ENCODE measurements at regions not wholly inside any gene's neighbourhood (a gene's known extent, or its start where the extent isn't known, plus 50 kb on each side); places are given as distances from the start of the nearest gene placed in this dataset.
A peak's percentile ranks its signal among the peaks of the same experiment; 100 is the strongest.

GRCh38 chr7:106765727-106766355 lies 99.2 kb upstream of the PIK3CG start:
- Histone ChIP-seq H3K27me3 (no peaks in the 10 kb centered on the region), H3K4me1 (no peaks in the 10 kb centered on the region), H3K4me3 (no peak overlapping the region), H3K27ac (no peak overlapping the region), H3K9me3 (no peaks in the 10 kb centered on the region), H3K36me3 (no peaks in the 10 kb centered on the region)
- WGBS, 2 donors = 88 to 94% methylated on average over 5 of the region's 5 CpGs
- no peak for DNase-seq
- intact Hi-C loops (cut with DNase I) = no loop called here
- TF ChIP-seq, protein P1, sequence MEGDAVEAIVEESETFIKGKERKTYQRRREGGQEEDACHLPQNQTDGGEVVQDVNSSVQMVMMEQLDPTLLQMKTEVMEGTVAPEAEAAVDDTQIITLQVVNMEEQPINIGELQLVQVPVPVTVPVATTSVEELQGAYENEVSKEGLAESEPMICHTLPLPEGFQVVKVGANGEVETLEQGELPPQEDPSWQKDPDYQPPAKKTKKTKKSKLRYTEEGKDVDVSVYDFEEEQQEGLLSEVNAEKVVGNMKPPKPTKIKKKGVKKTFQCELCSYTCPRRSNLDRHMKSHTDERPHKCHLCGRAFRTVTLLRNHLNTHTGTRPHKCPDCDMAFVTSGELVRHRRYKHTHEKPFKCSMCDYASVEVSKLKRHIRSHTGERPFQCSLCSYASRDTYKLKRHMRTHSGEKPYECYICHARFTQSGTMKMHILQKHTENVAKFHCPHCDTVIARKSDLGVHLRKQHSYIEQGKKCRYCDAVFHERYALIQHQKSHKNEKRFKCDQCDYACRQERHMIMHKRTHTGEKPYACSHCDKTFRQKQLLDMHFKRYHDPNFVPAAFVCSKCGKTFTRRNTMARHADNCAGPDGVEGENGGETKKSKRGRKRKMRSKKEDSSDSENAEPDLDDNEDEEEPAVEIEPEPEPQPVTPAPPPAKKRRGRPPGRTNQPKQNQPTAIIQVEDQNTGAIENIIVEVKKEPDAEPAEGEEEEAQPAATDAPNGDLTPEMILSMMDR (IDR thresholded peaks at IDR 0.05) = no peak
- no peak for ATAC-seq
- no peak for FAIRE-seq

- Histone ChIP-seq H3K36me3 (no peaks in the 10 kb centered on the region), H3K4me3 (no peak overlapping the region), H3K27me3 (no peaks in the 10 kb centered on the region), H3K9me3 (no peaks in the 10 kb centered on the region), H3K27ac (no peak overlapping the region), H3K4me1 (no peaks in the 10 kb centered on the region)
- FAIRE-seq = no peak
- WGBS, 2 donors = 42 to 48% methylated on average over 2 of the region's 2 CpGs
- no peak for DNase-seq
- TF ChIP-seq, protein P1 (IDR thresholded peaks at IDR 0.05) = no peak
- intact Hi-C loops (cut with DNase I) = no loop called here
- no peak for ATAC-seq
Observed at GRCh38 chr7:106766551-106766950, 98.5 kb upstream of the PIK3CG start.

DNA sequence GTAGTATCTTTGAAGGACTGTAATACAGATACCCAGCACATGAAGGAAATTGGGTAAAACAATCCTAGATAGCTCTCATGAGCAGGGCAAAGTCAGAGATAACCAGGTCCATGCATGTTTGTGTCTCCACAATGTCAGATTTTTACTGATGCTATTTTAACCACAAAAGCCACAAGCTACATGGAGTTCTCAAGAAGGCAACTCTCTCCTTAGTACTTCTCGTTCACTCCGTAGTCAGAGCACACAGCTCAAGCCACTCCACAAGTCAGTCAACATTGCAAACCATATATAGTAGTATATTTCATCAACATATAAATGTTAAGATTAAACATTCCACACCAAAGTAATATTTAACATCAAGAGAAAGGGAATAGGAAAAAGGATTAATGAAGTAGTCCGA lies 98.0 kb upstream of the PIK3CG start:
- Histone ChIP-seq H3K4me1 (no peaks in the 10 kb centered on the region), H3K27me3 (no peaks in the 10 kb centered on the region), H3K4me3 (no peak overlapping the region), H3K9me3 (no peaks in the 10 kb centered on the region), H3K36me3 (no peaks in the 10 kb centered on the region), H3K27ac (no peak overlapping the region)
- FAIRE-seq (no peak), ATAC-seq (no peak), DNase-seq (no peak)
- 77 to 86% methylated on average over 3 of the region's 3 CpGs for WGBS, 2 donors
- intact Hi-C loops (cut with DNase I) = no loop called here
- TF ChIP-seq, protein P1 (IDR thresholded peaks at IDR 0.05) = no peak

GRCh38 chr7:106767498-106768323 lies 97.4 kb upstream of the PIK3CG start:
- Histone ChIP-seq H3K9me3 (no peaks in the 10 kb centered on the region), H3K4me3 (no peak overlapping the region), H3K4me1 (no peaks in the 10 kb centered on the region), H3K27me3 (no peaks in the 10 kb centered on the region), H3K36me3 (no peaks in the 10 kb centered on the region), H3K27ac (no peak overlapping the region)
- DNase-seq = no peak
- ATAC-seq = peak in 1 of 4 donors; percentile 28
- intact Hi-C loops (cut with DNase I) = no loop called here
- FAIRE-seq = no peak
- TF ChIP-seq, protein P1 (IDR thresholded peaks at IDR 0.05) = no peak
- 60 to 73% methylated on average over 8 of the region's 8 CpGs for WGBS, 2 donors

DNA sequence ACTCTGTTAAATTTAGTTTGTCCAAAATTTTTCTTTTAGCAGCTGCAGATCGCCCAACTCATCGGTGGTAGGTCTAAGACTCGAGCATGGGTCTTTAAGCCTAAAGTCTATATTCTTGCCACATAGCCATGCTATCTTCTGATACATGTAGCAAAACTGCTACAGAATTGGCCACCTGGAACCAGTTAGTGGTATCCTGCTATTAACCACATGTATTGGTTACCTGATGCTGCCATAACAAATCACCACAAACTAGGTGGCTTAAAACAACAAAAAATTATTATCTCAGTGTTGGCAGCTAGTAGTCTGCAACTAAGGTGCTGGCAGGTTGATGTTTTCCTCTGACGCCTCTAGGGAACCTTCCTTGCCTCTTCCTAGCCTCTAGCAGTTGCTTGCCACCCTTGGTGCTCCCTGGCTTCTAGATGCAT lies 96.7 kb upstream of the PIK3CG start:
- ATAC-seq = no peak
- no peaks in the 10 kb centered on the region for H3K9me3 ChIP-seq
- H3K4me1 ChIP-seq = no peaks in the 10 kb centered on the region
- DNase-seq = no peak
- H3K27me3 ChIP-seq = no peaks in the 10 kb centered on the region
- TF ChIP-seq, protein P1 (IDR thresholded peaks at IDR 0.05) = no peak
- H3K4me3 ChIP-seq = no peak overlapping the region
- intact Hi-C loops (cut with DNase I) = no loop called here
- no peak overlapping the region for H3K27ac ChIP-seq
- whole genome bisulfite sequencing, 2 donors = 78 to 90% methylated on average over 4 of the region's 4 CpGs
- no peak for FAIRE-seq
- H3K36me3 ChIP-seq = no peaks in the 10 kb centered on the region

Data from pancreas (tissue), 10 donors.